ENCODE measurements at regions not wholly inside any gene's neighbourhood (a gene's known extent, or its start where the extent isn't known, plus 50 kb on each side); places are given as distances from the start of the nearest gene placed in this dataset.

GRCh38 chr3:46087871-46088270, 60.6 kb upstream of the XCR1 start:
- no peak for DNase-seq

- DNase-seq, result no peak
These were observed 59.7 kb upstream of the XCR1 start for GRCh38 chr3:46086986-46087385.

DNA sequence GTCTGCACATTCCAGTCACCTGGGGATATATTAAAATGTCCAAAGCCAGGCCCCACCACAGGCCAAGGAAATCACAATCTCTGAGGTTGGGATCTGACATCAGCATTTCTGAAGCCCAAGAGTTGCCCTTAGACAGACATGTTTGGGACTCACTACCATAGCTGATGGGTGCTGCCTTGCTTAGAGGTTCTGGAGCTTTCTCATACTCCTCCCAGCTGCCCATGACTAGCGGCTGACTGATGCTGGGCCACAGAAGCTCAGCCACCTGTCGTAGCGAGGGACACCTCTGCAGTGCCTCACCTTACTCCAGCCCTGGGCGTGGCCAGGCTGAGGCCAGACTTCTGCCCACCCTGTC, 58.8 kb upstream of the XCR1 start:
- no peak for DNase-seq

- DNase-seq, result no peak
These were observed 58.3 kb upstream of the XCR1 start for GRCh38 chr3:46085421-46086082.

GRCh38 chr3:46083956-46084355, 56.7 kb upstream of the XCR1 start:
- no peak for DNase-seq

DNA sequence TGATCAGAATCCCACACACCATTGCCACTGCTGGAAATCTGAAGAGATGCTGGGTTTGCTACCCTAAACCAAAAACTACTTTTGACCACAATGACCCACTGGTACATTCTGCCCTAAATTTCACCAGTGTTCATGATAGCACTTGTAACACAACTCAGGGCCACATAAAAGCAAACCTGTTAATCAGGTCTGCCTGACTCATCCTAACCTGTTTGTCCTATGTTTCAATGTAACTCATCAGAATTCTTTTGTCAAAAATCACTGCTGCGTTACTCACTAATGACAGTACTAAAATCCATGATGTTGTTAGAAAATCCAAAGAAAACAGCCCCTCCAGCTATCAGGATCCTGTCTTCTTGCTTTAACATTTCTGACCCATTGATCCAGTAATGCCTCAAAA, 55.6 kb upstream of the XCR1 start:
- DNase-seq, result no peak

GRCh38 chr3:46082021-46082420, 54.7 kb upstream of the XCR1 start:
- no peak for DNase-seq

DNA sequence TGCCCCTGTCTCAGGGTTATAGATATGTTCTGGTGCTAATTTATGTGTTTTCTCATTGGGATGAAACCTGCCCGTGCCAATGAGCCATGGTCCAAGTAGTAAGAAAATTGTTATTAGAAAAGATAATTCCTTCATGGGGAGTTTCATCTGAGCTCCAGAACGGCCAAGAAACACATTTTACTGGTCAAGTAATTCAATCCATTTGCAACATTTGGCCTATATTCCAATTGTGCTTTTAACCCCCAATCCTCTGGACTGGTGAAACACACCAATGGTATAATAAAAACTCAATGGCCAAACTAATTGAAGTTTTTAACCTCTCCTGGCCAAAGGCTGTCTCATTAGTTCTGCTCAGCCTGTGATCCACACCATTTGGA, 53.7 kb upstream of the XCR1 start:
- no peak for DNase-seq

DNA sequence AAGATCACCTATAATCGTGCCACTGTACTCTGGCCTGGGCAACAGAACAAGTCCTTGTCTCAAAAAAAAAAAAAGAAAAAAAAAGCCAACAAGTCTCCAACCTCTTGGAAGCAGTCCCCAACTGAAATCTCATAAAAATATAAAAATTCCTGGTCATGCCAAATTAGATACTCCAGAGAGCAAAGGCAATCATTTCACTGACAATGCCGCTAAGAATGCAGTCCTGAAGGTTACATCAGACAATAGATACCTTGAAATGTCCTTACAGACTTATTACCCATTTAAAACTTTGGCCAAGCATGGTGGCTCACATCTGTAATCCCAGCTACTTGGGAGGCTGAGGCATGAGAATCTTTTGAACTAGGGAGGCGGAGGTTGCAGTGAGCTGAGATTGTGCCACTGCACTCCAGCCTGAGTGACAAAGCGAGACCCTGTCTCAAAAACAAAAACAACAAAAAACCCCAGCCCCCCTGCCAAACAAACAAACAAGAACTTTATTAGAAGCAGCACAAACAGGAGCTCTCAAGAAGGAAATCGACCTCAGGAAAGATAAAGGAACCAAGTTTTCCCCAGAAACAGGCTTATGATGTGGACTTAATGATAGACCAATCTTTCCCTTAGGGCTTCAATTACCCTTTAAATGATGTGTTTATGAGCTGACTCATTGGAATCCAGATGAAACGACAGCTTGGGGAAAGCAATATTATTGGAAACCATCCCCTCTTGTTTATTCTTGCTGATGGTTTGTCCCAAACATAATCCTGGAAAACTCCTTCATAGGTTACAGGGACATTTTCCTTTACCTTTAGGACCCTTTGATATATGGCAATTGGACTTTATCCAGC, 53.1 kb upstream of the XCR1 start:
- DNase-seq, result no peak

DNA sequence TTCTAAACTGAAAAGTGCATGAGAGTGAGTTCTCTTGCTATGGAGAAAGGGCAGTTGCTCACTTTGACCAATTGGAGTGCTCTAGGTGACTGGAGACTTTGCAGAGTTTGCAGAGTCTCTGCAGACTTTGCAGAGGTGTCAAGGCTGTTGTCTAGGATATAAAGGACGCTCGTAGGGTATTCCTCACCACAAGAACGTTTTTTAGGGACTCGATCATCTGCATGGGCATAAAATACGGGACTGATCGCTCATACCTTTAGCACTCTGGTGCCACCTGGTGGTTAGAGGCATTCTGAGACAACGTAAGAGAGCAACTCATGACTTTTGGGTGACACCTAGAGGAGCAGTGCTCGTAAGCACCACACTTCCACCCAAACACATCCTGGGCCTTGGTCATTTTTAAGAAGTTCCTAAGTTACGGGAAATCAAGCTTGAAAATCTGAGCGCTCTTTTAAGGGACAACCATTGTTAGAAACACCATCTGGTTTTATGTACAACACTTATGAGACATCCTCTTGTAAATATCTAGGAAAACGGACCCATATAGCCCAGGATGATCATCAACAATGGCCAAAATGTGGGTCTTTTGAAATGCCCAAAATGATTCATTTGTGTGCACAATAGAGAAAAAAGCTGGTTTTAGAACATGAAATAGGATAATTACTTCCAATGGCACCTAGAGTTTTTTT, 51.6 kb upstream of the XCR1 start:
- peak; percentile 93 for DNase-seq

Data from stimulated activated CD4-positive, alpha-beta T cell treated with anti-CD3 and anti-CD28 coated beads, Interleukin-4, amount 100 ng/mL, for 24 hours (primary cell).